GM23338 (cell line): ENCODE measurements at regions not wholly inside any gene's neighbourhood (a gene's known extent, or its start where the extent isn't known, plus 50 kb on each side); places are given as distances from the start of the nearest gene placed in this dataset.

Experiments
- CTCF ChIP-seq, 2 experiments: fragments of 200-600 bp in 1 of 2; sonication (generic) in 1 of 2; conservative IDR thresholded peaks; 2 replicates each; pipeline versions ENCODE4 v1.5.1 to v1.6.1; 2016 to 2017; ENCODE audit warnings: antibody characterized with exemption in 2 of 2, low read depth in 2 of 2, mild to moderate bottlenecking in 2 of 2, moderate library complexity in 1 of 2
- EZH2 ChIP-seq: fragments of 200-600 bp; sonication (generic); IDR thresholded peaks from one replicate; pipeline ENCODE4 v1.8.0; 2017; ENCODE audit warnings: antibody characterized with exemption, mild to moderate bottlenecking, low read depth; ENCODE audit not compliant: unreplicated experiment
- EZH2phosphoT487 ChIP-seq: fragments of 200-600 bp; sonication (generic); IDR thresholded peaks from one replicate; pipeline ENCODE4 v1.8.1; 2018; ENCODE audit warnings: antibody characterized with exemption; ENCODE audit not compliant: unreplicated experiment
- ZNF331 ChIP-seq: fragments of 250-450 bp; sonication (Bioruptor Pico); IDR thresholded peaks from 2 replicates; pipeline ENCODE4 v1.5.0; 2020; ENCODE audit warnings: low read depth, mild to moderate bottlenecking, moderate library complexity

- TF ChIP-seq EZH2phosphoT487 (no peak), ZNF331 (CRISPR knock-in tag) (no peak), CTCF (conservative IDR thresholded peaks at IDR 0.05; ENCODE audit: low read depth in 2 of 2) (no peak), EZH2 (no peak)
Observed at GRCh38 chr4:36823199-36823967, 421.2 kb upstream of the NWD2 start.
